H1 (cell line): ENCODE measurements at regions not wholly inside any gene's neighbourhood (a gene's known extent, or its start where the extent isn't known, plus 50 kb on each side); places are given as distances from the start of the nearest gene placed in this dataset.

Experiments used
- CBX8 ChIP-seq: fragments of 300-800, 300-1000 bp; sonication (generic); IDR thresholded peaks from 2 replicates; pipeline ENCODE4 v1.7.1; 2016; ENCODE audit warnings: low read depth, low read length, borderline replicate concordance
- EZH2 ChIP-seq: fragments of 200-600 bp; sonication (generic); IDR thresholded peaks from 2 replicates; pipeline ENCODE4 v1.7.1; 2012; ENCODE audit warnings: low read depth, mild to moderate bottlenecking, moderate library complexity, low read length, inconsistent platforms; ENCODE audit not compliant: severe bottlenecking
- GABPA ChIP-seq: IDR thresholded peaks from 2 replicates; pipeline ENCODE4 v1.6.1; 2011; ENCODE audit warnings: mild to moderate bottlenecking, low read length, moderate library complexity, borderline replicate concordance; ENCODE audit not compliant: insufficient read depth
- KDM4A ChIP-seq: IDR thresholded peaks from one replicate; pipeline ENCODE4 v1.7.1; 2012; ENCODE audit warnings: low read depth, mild to moderate bottlenecking, moderate library complexity, low read length, inconsistent platforms; ENCODE audit not compliant: severe bottlenecking
- POLR2A ChIP-seq, 2 experiments: IDR thresholded peaks; 1 replicate in 1 of 2; 2 replicates in 1 of 2; pipeline ENCODE4 v1.6.1; 2011; ENCODE audit warnings: low read depth in 2 of 2, low read length in 2 of 2, mild to moderate bottlenecking in 2 of 2; ENCODE audit errors: control extremely low read depth in 1 of 2
- POLR2AphosphoS5 ChIP-seq: IDR thresholded peaks from 2 replicates; pipeline ENCODE4 v1.6.1; 2011; ENCODE audit warnings: low read depth, low read length
- RAD21 ChIP-seq, 2 experiments: IDR thresholded peaks in 1 of 2; conservative IDR thresholded peaks in 1 of 2; 2 replicates each; pipeline ENCODE4 v1.6.1; 2011; ENCODE audit warnings: low read depth in 2 of 2, low read length in 2 of 2, improper control_type of control experiment in 1 of 2, inconsistent platforms in 1 of 2, mild to moderate bottlenecking in 1 of 2, moderate library complexity in 1 of 2
- RNF2 ChIP-seq: fragments of 200-900, 300-1000 bp; sonication (generic); IDR thresholded peaks from 2 replicates; pipeline ENCODE4 v1.7.1; 2016; ENCODE audit warnings: borderline replicate concordance, low read depth, mild to moderate bottlenecking, antibody characterized with exemption, low read length; ENCODE audit not compliant: poor library complexity, severe bottlenecking; ENCODE audit errors: missing control alignments
- SP1 ChIP-seq: IDR thresholded peaks from 2 replicates; pipeline ENCODE4 v1.6.1; 2011; ENCODE audit warnings: low read depth, low read length
- SP2 ChIP-seq: IDR thresholded peaks from 2 replicates; pipeline ENCODE4 v1.6.1; 2012; ENCODE audit warnings: mild to moderate bottlenecking, low read length, inconsistent platforms
- SUZ12 ChIP-seq: fragments of 200-600 bp; sonication (generic); IDR thresholded peaks from 2 replicates; pipeline ENCODE4 v1.6.1; 2012; ENCODE audit warnings: mild to moderate bottlenecking, inconsistent platforms, low read length, moderate library complexity, mixed read lengths
- TF ChIP-seq, protein P1 (sequence below), 3 experiments: IDR thresholded peaks; 1 replicate in 2 of 3; 2 replicates in 1 of 3; pipeline versions ENCODE4 v1.5.1 to v1.6.1; 2011; ENCODE audit warnings: low read length in 3 of 3, mild to moderate bottlenecking in 3 of 3, inconsistent platforms in 2 of 3, low read depth in 1 of 3, moderate library complexity in 1 of 3; ENCODE audit not compliant: insufficient read depth in 1 of 3; ENCODE audit errors: control extremely low read depth in 1 of 3
- TF ChIP-seq, protein P2 (sequence below): IDR thresholded peaks from 2 replicates; pipeline ENCODE4 v1.6.1; 2011; ENCODE audit warnings: low read depth, mild to moderate bottlenecking, low read length; ENCODE audit not compliant: insufficient read depth
- TF ChIP-seq, protein P3 (sequence below): IDR thresholded peaks from 2 replicates; pipeline ENCODE4 v1.6.1; 2012; ENCODE audit warnings: inconsistent platforms

DNA sequence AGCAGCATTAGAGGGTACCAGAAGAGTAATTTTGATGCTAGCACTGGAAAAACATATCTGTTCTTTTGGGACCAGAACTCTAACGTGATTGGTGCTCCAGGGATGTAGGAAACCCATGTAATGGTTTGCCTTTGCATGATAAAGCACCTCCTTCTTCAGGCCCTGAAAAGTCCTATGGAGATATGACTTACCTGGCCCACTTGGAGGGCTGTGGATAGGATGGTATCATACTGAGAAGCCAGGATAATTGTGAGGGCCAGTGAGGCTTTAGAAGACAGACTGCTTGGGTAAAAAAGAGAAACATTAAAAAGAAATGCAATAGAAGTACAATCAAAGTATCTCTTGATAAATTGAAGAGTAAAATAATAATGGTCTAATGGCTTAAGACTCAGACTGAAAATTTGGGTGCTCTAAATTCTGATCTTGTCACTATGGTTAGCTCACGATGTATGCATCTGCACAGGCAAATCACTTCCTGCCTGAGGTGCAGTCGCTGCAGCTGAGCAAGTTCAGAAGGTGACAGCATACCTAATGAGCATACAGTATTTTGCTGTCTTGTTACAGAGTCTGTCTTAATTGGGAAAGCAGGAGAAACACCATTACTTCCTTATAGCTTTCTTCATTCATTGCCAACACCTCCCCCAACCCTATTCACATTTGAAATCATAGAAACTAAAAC, 371.5 kb downstream of the NUP35 start:
- TF ChIP-seq, protein P1, sequence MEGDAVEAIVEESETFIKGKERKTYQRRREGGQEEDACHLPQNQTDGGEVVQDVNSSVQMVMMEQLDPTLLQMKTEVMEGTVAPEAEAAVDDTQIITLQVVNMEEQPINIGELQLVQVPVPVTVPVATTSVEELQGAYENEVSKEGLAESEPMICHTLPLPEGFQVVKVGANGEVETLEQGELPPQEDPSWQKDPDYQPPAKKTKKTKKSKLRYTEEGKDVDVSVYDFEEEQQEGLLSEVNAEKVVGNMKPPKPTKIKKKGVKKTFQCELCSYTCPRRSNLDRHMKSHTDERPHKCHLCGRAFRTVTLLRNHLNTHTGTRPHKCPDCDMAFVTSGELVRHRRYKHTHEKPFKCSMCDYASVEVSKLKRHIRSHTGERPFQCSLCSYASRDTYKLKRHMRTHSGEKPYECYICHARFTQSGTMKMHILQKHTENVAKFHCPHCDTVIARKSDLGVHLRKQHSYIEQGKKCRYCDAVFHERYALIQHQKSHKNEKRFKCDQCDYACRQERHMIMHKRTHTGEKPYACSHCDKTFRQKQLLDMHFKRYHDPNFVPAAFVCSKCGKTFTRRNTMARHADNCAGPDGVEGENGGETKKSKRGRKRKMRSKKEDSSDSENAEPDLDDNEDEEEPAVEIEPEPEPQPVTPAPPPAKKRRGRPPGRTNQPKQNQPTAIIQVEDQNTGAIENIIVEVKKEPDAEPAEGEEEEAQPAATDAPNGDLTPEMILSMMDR (IDR thresholded peaks at IDR 0.05; ENCODE audit: control extremely low read depth in 1 of 3, insufficient read depth in 1 of 3, low read depth in 1 of 3, low read length in 3 of 3): no peak
- TF ChIP-seq POLR2AphosphoS5 (no peak), POLR2A (IDR thresholded peaks at IDR 0.05; ENCODE audit: control extremely low read depth in 1 of 2, low read depth in 2 of 2, low read length in 2 of 2) (no peak), EZH2 (no peak), SP2 (no peak), SP1 (no peak), KDM4A (no peak), RAD21 (IDR thresholded peaks at IDR 0.05 in 1 of 2, conservative IDR thresholded peaks at IDR 0.05 in 1 of 2; ENCODE audit: low read depth in 2 of 2, low read length in 2 of 2) (no peak), GABPA (no peak), RNF2 (no peak), CBX8 (no peak), SUZ12 (no peak)
- TF ChIP-seq, protein P2, sequence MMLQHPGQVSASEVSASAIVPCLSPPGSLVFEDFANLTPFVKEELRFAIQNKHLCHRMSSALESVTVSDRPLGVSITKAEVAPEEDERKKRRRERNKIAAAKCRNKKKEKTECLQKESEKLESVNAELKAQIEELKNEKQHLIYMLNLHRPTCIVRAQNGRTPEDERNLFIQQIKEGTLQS: no peak
- TF ChIP-seq, protein P3, sequence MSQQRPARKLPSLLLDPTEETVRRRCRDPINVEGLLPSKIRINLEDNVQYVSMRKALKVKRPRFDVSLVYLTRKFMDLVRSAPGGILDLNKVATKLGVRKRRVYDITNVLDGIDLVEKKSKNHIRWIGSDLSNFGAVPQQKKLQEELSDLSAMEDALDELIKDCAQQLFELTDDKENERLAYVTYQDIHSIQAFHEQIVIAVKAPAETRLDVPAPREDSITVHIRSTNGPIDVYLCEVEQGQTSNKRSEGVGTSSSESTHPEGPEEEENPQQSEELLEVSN: no peak
